ENCODE measurements at regions not wholly inside any gene's neighbourhood (a gene's known extent, or its start where the extent isn't known, plus 50 kb on each side); places are given as distances from the start of the nearest gene placed in this dataset.

- no peak for DNase-seq
Measured at GRCh38 chr12:61490526-61491498, 769.4 kb upstream of the USP15 start.

GRCh38 chr12:61502179-61502578 lies 758.0 kb upstream of the USP15 start:
- no peak for DNase-seq
- in situ Hi-C loops (cut with HindIII; ENCODE audit: low pct_ligation_motif_present, low pct_unique_long_range_greater_than_20kb, low sequenced_read_pairs): no loop called here

More at GRCh38 chr12:61490526-61491498, 769.4 kb upstream of the USP15 start:
- in situ Hi-C loops (cut with HindIII; ENCODE audit: low pct_ligation_motif_present, low pct_unique_long_range_greater_than_20kb, low sequenced_read_pairs): no loop called here

DNA sequence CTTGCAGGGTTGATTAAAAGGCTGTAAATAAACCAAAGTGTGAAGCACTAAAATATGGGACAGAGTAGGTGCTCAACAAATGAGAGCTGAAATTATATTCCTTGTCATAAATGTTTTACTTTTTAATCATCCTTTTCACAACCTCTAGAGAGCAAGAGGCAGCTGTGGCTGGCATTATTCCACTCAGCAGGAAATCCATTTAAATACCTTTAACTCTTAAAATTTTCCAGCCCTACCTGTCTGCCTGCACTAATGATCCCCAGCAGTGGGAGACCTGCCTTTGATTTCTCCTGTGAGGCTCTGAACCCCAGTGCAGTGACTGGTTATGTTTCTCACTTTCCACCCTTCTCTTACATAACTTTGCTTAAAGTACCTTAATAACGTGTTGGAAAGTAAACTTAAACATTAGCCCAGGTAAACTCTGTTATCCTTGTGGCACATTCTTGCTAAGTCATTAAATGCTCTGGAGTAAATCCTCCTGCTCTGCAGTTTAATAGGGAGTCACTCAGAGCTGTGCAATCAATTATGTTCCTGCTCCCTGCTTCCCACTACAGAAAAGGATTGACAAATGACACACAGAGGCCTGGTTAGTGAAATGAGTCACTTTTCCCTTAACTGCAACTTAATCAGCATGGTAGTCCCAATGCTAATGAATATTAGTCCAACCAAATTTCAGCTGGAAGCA lies 755.7 kb upstream of the USP15 start:
- no peak for DNase-seq
- in situ Hi-C loops (cut with HindIII; ENCODE audit: low pct_ligation_motif_present, low pct_unique_long_range_greater_than_20kb, low sequenced_read_pairs): no loop called here

GRCh38 chr12:61513499-61513898 lies 746.7 kb upstream of the USP15 start:
- in situ Hi-C loops (cut with HindIII; ENCODE audit: low pct_ligation_motif_present, low pct_unique_long_range_greater_than_20kb, low sequenced_read_pairs): no loop called here
- no peak for DNase-seq

- no peak for DNase-seq
- in situ Hi-C loops (cut with HindIII; ENCODE audit: low pct_ligation_motif_present, low pct_unique_long_range_greater_than_20kb, low sequenced_read_pairs): no loop called here
Measured at GRCh38 chr12:61514016-61514415, 746.2 kb upstream of the USP15 start.

GRCh38 chr12:61521258-61521657 lies 738.9 kb upstream of the USP15 start:
- DNase-seq: no peak
- in situ Hi-C loops (cut with HindIII; ENCODE audit: low pct_ligation_motif_present, low pct_unique_long_range_greater_than_20kb, low sequenced_read_pairs): no loop called here

GRCh38 chr12:61523276-61523992 lies 736.8 kb upstream of the USP15 start:
- in situ Hi-C loops (cut with HindIII; ENCODE audit: low pct_ligation_motif_present, low pct_unique_long_range_greater_than_20kb, low sequenced_read_pairs): no loop called here
- DNase-seq: no peak

GRCh38 chr12:61524851-61525250 lies 735.4 kb upstream of the USP15 start:
- DNase-seq: no peak
- in situ Hi-C loops (cut with HindIII; ENCODE audit: low pct_ligation_motif_present, low pct_unique_long_range_greater_than_20kb, low sequenced_read_pairs): no loop called here

DNA sequence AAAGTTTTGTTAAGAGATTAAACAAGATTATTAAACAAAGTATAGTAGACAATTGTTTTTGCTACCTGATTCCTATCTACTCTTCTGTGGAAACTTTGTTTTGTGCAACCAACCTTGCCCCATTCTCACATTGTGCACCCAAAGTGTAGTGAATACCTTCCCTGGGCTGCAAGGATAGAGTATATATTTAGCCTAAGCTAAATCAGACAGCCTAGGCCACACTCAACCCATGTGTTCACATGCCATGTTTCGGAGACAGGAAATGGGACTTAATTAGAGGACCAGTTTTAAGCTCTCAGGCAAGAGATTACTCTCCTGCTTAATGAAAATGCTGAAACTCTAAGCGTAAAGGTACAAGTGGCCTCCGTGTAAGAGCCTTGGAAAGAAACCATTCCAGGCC lies 734.9 kb upstream of the USP15 start:
- in situ Hi-C loops (cut with HindIII; ENCODE audit: low pct_ligation_motif_present, low pct_unique_long_range_greater_than_20kb, low sequenced_read_pairs): no loop called here
- no peak for DNase-seq

- in situ Hi-C loops (cut with HindIII; ENCODE audit: low pct_ligation_motif_present, low pct_unique_long_range_greater_than_20kb, low sequenced_read_pairs): no loop called here
- no peak for DNase-seq
Measured at GRCh38 chr12:61530456-61530855, 729.7 kb upstream of the USP15 start.

- in situ Hi-C loops (cut with HindIII; ENCODE audit: low pct_ligation_motif_present, low pct_unique_long_range_greater_than_20kb, low sequenced_read_pairs): no loop called here
- no peak for DNase-seq
Measured at GRCh38 chr12:61531195-61531594, 729.0 kb upstream of the USP15 start.

GRCh38 chr12:61536117-61536516 lies 724.1 kb upstream of the USP15 start:
- in situ Hi-C loops (cut with HindIII; ENCODE audit: low pct_ligation_motif_present, low pct_unique_long_range_greater_than_20kb, low sequenced_read_pairs): no loop called here
- no peak for DNase-seq

DNA sequence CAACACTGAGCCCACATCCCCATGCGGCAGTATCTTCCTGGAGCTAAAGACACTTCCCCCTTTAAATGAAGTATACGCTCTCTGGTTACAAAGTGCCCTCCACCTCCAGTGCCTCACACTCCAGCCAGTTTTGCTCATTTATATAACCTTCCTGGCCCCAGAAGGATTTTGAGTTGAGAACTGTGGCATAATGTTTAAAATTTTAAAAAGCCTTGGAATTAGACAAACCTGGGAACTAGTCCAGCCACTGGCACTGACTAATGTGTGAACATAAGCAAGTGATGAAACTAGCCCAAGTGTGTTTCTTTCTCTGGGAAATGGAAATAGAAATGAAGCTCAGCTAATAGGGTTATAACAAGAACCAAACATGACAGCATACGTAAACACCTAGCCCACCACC lies 723.7 kb upstream of the USP15 start:
- in situ Hi-C loops (cut with HindIII; ENCODE audit: low pct_ligation_motif_present, low pct_unique_long_range_greater_than_20kb, low sequenced_read_pairs): no loop called here
- DNase-seq: no peak

- peak; percentile 28 for DNase-seq
- in situ Hi-C loops (cut with HindIII; ENCODE audit: low pct_ligation_motif_present, low pct_unique_long_range_greater_than_20kb, low sequenced_read_pairs): no loop called here
Measured at GRCh38 chr12:61538951-61539350, 721.3 kb upstream of the USP15 start.

DNA sequence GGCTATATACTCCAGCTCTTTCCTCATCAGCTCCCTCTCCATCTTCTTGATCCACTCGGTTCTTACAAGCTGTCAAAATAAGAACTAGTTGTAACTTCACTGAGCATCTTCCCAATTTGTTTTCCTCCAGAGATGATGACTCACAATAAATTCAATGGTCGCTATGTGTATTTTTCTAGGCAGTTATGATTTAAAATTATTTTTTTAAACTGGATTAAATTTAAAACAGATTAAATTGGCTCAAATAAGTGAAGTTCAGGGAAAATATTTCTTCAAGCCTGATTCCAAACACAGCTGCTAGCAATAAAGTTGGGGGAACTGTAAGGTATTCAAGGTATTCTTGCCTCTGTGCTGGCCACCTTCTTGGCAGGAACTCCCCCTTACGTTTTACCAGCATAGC lies 717.7 kb upstream of the USP15 start:
- in situ Hi-C loops (cut with HindIII; ENCODE audit: low pct_ligation_motif_present, low pct_unique_long_range_greater_than_20kb, low sequenced_read_pairs): no loop called here
- DNase-seq: no peak

- in situ Hi-C loops (cut with HindIII; ENCODE audit: low pct_ligation_motif_present, low pct_unique_long_range_greater_than_20kb, low sequenced_read_pairs): no loop called here
- DNase-seq: peak; percentile 9
Measured at GRCh38 chr12:61546296-61546695, 713.9 kb upstream of the USP15 start.

- DNase-seq: no peak
- in situ Hi-C loops (cut with HindIII; ENCODE audit: low pct_ligation_motif_present, low pct_unique_long_range_greater_than_20kb, low sequenced_read_pairs): no loop called here
Measured at GRCh38 chr12:61553091-61553490, 707.1 kb upstream of the USP15 start.

DNA sequence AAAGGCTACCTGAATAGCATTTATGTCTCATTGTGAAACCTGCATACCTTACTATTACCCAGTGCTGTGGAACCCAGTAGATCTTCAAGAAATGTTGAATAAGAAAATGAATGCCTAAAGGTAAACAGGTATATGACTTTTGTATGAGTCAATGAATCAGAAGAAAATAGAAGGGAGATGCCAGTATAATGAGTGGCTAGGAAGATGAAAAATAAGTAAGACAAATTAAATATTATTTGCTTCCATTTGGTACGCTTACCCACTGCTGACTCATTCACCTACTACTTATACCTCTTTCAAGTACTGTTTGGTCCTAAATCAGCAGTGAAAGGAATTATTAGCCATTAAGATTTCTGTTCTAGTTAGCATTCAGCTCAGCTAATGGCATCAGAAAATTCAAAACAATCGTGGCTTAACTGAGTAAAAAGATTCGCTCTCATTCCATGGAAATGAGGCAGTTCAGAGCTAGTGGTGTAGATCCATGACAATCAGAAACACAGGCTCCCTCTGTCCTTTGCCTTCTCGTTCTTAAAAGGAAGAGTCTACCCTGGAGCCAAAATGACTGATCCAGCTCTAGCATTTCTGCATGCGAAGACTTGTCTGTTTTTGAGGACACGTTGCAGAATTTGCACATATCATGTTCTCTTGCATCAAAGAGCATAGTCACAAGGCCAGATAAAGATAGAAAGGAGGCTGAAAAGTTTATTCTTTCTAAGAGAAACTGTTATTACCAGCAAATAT lies 705.8 kb upstream of the USP15 start:
- in situ Hi-C loops (cut with HindIII; ENCODE audit: low pct_ligation_motif_present, low pct_unique_long_range_greater_than_20kb, low sequenced_read_pairs): no loop called here
- DNase-seq: no peak

Measured in ACHN (cell line).